22Rv1 (cell line): ENCODE measurements at regions not wholly inside any gene's neighbourhood (a gene's known extent, or its start where the extent isn't known, plus 50 kb on each side); places are given as distances from the start of the nearest gene placed in this dataset.
"Not testable (repeated sequence)": the region's sequence is repeated elsewhere in the genome, so short reads cannot be mapped to it uniquely, and the experiment has no call there.

ENCODE experiments used
- ZFX ChIP-seq: fragments of 450-650 bp; IDR thresholded peaks from 2 replicates; pipeline ENCODE4 v1.6.1; 2017; ENCODE audit warnings: antibody characterized with exemption, borderline replicate concordance
- TF ChIP-seq, protein P1 (sequence below): fragments of 450-650 bp; IDR thresholded peaks from 2 replicates; pipeline ENCODE4 v1.5.1; 2017; ENCODE audit warnings: mild to moderate bottlenecking

DNA sequence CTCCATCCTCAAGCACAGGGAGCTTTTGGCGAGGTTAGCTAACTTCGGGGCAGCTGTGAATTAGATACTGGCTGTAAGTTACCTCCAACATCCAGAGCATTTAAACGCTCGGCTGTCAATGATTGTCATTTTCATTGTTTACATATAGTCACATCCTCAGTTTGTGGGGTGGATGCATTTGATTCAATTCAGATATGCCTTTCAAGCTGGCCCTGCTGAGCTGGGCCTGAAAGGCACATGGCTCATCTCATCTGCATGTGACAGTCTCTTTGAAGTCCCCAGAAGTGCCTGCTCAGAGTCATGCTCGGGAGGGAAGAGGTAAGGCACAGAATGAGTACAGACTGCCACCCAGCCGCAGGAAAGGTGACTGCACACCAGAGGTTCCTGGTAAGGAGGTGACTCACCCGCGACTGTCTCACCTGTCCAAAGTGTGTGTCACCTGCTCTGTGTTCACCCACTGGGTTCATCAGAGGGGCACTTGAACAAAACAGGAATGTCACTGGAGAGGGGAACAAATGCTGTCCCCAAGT, 281.2 kb upstream of the PLGLB2 start:
- TF ChIP-seq, protein P1, sequence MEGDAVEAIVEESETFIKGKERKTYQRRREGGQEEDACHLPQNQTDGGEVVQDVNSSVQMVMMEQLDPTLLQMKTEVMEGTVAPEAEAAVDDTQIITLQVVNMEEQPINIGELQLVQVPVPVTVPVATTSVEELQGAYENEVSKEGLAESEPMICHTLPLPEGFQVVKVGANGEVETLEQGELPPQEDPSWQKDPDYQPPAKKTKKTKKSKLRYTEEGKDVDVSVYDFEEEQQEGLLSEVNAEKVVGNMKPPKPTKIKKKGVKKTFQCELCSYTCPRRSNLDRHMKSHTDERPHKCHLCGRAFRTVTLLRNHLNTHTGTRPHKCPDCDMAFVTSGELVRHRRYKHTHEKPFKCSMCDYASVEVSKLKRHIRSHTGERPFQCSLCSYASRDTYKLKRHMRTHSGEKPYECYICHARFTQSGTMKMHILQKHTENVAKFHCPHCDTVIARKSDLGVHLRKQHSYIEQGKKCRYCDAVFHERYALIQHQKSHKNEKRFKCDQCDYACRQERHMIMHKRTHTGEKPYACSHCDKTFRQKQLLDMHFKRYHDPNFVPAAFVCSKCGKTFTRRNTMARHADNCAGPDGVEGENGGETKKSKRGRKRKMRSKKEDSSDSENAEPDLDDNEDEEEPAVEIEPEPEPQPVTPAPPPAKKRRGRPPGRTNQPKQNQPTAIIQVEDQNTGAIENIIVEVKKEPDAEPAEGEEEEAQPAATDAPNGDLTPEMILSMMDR, result not testable (repeated sequence)
- not testable (repeated sequence) for TF ChIP-seq ZFX
